ENCODE measurements at regions not wholly inside any gene's neighbourhood (a gene's known extent, or its start where the extent isn't known, plus 50 kb on each side); places are given as distances from the start of the nearest gene placed in this dataset.
"Not testable (repeated sequence)": the region's sequence is repeated elsewhere in the genome, so short reads cannot be mapped to it uniquely, and the experiment has no call there.

DNA sequence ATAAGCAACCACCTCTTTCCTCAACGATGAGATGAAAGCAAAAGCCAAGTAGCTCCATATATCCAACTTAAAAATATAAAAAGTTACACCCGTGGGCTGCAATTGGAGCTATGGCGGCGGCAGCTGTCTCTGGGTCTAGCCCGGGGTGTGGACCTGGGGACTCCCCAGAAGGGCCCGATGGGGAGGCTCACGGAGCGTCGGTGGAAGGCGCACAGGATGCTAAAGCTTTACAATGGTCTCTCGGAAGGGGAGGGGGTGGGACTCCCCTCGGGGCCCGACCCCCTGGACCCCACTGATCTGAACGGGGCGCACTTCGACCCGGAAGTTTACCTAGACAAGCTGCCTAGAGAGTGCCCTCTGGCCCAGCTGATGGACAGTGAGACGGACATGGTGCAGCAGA lies 118.7 kb upstream of the HMX1 start:
- H3K36me3 ChIP-seq (ENCODE audit: control insufficient read depth in 1 of 2, insufficient read depth in 2 of 2, low read length in 1 of 2); H3K27ac ChIP-seq (ENCODE audit: low read depth in 1 of 2, low read length in 2 of 2); DNase-seq; H3K9me3 ChIP-seq (ENCODE audit: control insufficient read depth, low read length); H3K4me3 ChIP-seq (ENCODE audit: low read length in 2 of 2); H3K4me1 ChIP-seq (ENCODE audit: control insufficient read depth in 1 of 2, insufficient read depth in 2 of 2, low read length in 2 of 2); ATAC-seq (ENCODE audit: low FRiP score); H3K27me3 ChIP-seq (ENCODE audit: control insufficient read depth in 1 of 2, insufficient read depth in 2 of 2, low read length in 1 of 2); intact Hi-C loops (cut with DNase I): not testable (repeated sequence)
- 90 to 91% methylated on average over 16 to 17 of the region's 18 CpGs for WGBS, 2 donors

DNA sequence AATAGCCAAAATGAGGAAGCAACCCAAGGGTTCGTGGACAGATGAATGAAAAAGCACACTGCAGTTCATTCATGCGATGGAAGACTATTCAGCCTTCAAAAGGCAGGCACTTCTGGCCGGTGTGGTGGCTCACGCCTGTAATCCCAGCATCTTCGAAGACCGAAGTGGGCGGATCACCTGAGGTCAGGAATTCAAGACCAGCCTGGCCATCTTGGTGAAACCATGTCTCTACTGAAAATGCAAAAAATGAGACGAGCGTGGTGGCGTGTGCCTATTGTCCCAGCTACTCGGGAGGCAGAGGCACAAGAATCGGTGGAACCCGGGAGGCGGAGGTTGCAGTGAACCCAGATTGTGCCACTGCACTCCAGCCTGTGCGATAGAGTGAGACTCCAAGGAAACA lies 114.1 kb upstream of the HMX1 start:
- intact Hi-C loops (cut with DNase I); ATAC-seq (ENCODE audit: low FRiP score): not testable (repeated sequence)

DNA sequence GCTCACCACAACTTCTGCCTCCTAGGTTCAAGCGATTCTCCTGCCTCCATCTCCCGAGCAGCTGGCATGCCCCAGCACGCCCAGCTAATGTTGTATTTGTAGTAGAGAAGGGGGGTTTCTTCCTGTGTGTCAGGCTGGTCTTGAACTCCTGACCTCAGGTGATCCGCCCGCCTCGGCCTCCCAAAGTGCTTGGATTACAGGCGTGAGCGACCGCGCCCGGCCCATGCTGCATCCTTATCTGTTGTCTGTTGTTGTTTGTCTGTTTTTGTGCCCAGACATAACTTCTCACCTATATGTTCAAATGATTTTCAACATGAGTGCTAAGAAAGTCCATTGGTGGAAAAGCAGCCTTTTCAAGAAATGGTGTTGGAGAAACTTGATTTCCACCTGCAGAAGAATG lies 113.0 kb upstream of the HMX1 start:
- H3K9me3 ChIP-seq (ENCODE audit: control insufficient read depth, low read length); intact Hi-C loops (cut with DNase I); DNase-seq; H3K4me1 ChIP-seq (ENCODE audit: control insufficient read depth in 1 of 2, insufficient read depth in 2 of 2, low read length in 2 of 2); H3K36me3 ChIP-seq (ENCODE audit: control insufficient read depth in 1 of 2, insufficient read depth in 2 of 2, low read length in 1 of 2); ATAC-seq (ENCODE audit: low FRiP score); H3K27ac ChIP-seq (ENCODE audit: low read depth in 1 of 2, low read length in 2 of 2); H3K27me3 ChIP-seq (ENCODE audit: control insufficient read depth in 1 of 2, insufficient read depth in 2 of 2, low read length in 1 of 2); H3K4me3 ChIP-seq (ENCODE audit: low read length in 2 of 2): not testable (repeated sequence)
- 88 to 89% methylated on average over 11 of the region's 11 CpGs for WGBS, 2 donors

More for the DNA sequence above, 114.1 kb upstream of the HMX1 start:
- H3K27me3 ChIP-seq (ENCODE audit: control insufficient read depth in 1 of 2, insufficient read depth in 2 of 2, low read length in 1 of 2); DNase-seq; H3K9me3 ChIP-seq (ENCODE audit: control insufficient read depth, low read length); H3K4me3 ChIP-seq (ENCODE audit: low read length in 2 of 2); H3K36me3 ChIP-seq (ENCODE audit: control insufficient read depth in 1 of 2, insufficient read depth in 2 of 2, low read length in 1 of 2); H3K27ac ChIP-seq (ENCODE audit: low read depth in 1 of 2, low read length in 2 of 2); H3K4me1 ChIP-seq (ENCODE audit: control insufficient read depth in 1 of 2, insufficient read depth in 2 of 2, low read length in 2 of 2): not testable (repeated sequence)
- WGBS, 2 donors, result 93 to 95% methylated on average over 15 of the region's 15 CpGs

DNA sequence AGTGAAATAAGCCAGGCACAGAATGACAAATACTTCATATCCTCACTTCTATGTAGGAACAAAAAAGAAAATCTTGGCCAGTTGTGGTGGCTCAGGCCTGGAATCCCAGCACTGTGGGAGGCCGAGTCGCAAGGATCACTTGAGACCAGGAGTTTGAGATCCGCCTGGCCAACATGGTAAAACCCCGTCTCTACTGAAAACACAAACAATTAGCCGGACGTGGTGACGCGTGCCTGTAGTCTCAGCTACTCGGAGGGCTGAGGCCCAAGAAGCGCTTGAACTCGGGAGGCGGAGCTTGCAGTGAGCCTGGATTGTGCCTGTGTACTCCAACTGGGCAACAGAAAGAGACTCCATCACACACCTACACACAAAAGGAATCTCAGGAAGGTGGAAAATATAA lies 112.3 kb upstream of the HMX1 start:
- H3K36me3 ChIP-seq (ENCODE audit: control insufficient read depth in 1 of 2, insufficient read depth in 2 of 2, low read length in 1 of 2); DNase-seq; intact Hi-C loops (cut with DNase I); H3K9me3 ChIP-seq (ENCODE audit: control insufficient read depth, low read length); H3K4me1 ChIP-seq (ENCODE audit: control insufficient read depth in 1 of 2, insufficient read depth in 2 of 2, low read length in 2 of 2); ATAC-seq (ENCODE audit: low FRiP score); H3K4me3 ChIP-seq (ENCODE audit: low read length in 2 of 2); H3K27me3 ChIP-seq (ENCODE audit: control insufficient read depth in 1 of 2, insufficient read depth in 2 of 2, low read length in 1 of 2); H3K27ac ChIP-seq (ENCODE audit: low read depth in 1 of 2, low read length in 2 of 2): not testable (repeated sequence)
- WGBS, 2 donors, result 81 to 83% methylated on average over 12 of the region's 12 CpGs

DNA sequence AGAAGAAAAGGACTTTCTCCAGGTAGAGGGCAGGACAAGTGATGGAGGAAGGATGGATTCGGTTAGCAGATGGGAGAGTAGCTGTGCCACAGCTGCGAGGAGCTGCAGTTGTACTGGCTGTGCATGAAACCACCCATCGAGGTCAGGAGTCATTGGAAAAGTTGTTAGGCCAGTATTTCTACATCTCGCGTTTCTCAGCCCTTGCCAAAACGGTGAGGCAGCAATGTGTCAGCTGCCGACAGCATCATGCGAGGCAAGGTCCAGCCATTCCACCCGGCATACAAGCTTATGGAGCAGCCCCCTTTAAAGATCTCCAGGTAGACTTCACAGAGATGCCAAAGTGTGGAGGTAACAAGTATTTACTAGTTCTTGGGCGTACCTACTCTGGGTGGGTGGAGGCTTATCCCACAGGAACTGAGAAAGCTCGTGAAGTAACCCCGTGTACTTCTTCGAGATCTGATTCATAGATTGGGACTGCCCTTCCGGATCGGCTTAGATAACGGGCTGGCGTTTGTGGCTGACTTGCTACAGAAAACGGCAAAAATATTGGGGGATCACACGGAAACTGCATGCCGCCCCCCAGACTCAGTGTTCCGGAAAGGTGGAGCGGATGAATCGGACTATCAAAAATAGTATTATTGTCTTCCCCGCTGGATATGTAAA lies 105.0 kb upstream of the HMX1 start:
- H3K27ac ChIP-seq (ENCODE audit: low read depth in 1 of 2, low read length in 2 of 2); H3K27me3 ChIP-seq (ENCODE audit: control insufficient read depth in 1 of 2, insufficient read depth in 2 of 2, low read length in 1 of 2); H3K9me3 ChIP-seq (ENCODE audit: control insufficient read depth, low read length); intact Hi-C loops (cut with DNase I); H3K4me3 ChIP-seq (ENCODE audit: low read length in 2 of 2); DNase-seq; H3K36me3 ChIP-seq (ENCODE audit: control insufficient read depth in 1 of 2, insufficient read depth in 2 of 2, low read length in 1 of 2); ATAC-seq (ENCODE audit: low FRiP score); H3K4me1 ChIP-seq (ENCODE audit: control insufficient read depth in 1 of 2, insufficient read depth in 2 of 2, low read length in 2 of 2): not testable (repeated sequence)
- 81 to 82% methylated on average over 24 of the region's 24 CpGs for WGBS, 2 donors

DNA sequence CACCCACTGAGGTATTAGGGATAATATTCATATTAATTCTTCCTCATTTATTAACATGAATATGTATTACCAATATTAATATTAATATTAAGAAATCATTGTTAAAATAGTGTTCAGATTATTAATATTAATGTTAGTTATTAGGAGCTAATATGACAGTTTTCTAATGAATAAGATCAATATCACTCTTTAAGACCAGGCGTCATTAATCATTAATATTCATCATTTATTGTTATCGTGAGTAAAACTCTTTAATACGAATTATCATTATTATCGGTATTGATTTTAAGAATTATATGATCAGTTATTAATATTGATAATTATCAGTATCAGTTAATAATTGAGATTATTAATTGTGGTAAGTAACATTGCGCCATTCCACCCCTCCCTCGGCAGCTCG lies 101.0 kb upstream of the HMX1 start:
- H3K27ac ChIP-seq (ENCODE audit: low read depth in 1 of 2, low read length in 2 of 2); H3K4me3 ChIP-seq (ENCODE audit: low read length in 2 of 2); H3K9me3 ChIP-seq (ENCODE audit: control insufficient read depth, low read length); H3K4me1 ChIP-seq (ENCODE audit: control insufficient read depth in 1 of 2, insufficient read depth in 2 of 2, low read length in 2 of 2); H3K36me3 ChIP-seq (ENCODE audit: control insufficient read depth in 1 of 2, insufficient read depth in 2 of 2, low read length in 1 of 2); ATAC-seq (ENCODE audit: low FRiP score); intact Hi-C loops (cut with DNase I); DNase-seq; H3K27me3 ChIP-seq (ENCODE audit: control insufficient read depth in 1 of 2, insufficient read depth in 2 of 2, low read length in 1 of 2): not testable (repeated sequence)
- 92 to 93% methylated on average over 7 of the region's 7 CpGs for WGBS, 2 donors

DNA sequence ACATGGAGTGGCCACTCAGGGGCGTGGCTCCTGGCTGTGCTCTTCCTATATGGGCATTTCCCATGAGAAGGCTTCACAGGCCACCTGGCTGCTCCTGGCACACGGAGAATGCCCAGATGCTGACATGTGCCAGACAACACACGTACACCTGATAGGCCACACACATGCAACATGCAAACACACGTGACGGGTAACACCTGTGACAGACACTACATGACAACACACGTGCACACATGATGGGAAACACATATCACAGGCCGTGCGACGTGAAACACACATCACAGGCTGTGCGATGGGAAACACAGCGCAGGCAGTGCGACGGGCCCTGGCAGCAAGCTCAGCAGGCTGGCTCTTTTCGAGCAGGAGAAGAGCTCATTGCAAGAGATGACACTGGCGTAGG lies 94.3 kb upstream of the HMX1 start:
- H3K27ac ChIP-seq (ENCODE audit: low read depth in 1 of 2, low read length in 2 of 2); DNase-seq; H3K27me3 ChIP-seq (ENCODE audit: control insufficient read depth in 1 of 2, insufficient read depth in 2 of 2, low read length in 1 of 2); intact Hi-C loops (cut with DNase I); H3K4me3 ChIP-seq (ENCODE audit: low read length in 2 of 2); ATAC-seq (ENCODE audit: low FRiP score); H3K4me1 ChIP-seq (ENCODE audit: control insufficient read depth in 1 of 2, insufficient read depth in 2 of 2, low read length in 2 of 2); H3K36me3 ChIP-seq (ENCODE audit: control insufficient read depth in 1 of 2, insufficient read depth in 2 of 2, low read length in 1 of 2); H3K9me3 ChIP-seq (ENCODE audit: control insufficient read depth, low read length): not testable (repeated sequence)
- WGBS, 2 donors, result 87 to 90% methylated on average over 15 of the region's 15 CpGs

DNA sequence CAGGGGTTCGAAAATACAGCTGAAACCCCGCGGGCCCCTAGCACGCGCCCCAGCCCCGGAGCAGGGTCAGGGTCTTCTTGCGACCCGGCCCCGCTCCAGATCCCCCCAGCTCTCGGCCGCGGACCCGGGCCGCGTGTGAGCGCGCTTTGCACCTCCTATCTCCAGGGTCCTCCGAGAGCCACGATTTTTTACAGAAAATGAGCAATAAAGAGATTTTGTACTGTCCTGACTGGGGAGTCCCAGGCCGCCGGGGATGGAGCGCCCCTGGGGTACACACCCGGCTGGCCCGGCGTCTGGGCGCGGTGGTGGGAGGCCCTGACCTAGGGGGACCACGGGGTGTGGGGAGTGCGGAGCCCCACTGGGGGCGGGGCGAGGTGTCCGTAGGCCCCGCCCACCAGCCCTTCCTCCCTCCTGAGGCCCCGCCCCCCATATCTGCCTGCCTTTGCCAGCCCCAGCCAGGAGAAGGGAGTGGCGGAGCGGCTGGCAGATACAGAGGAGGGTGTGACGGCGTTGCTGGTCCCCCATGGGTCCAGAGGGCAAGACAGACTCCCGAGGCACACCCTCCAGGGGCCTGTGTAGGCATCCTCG lies 92.7 kb upstream of the HMX1 start:
- H3K9me3 ChIP-seq (ENCODE audit: control insufficient read depth, low read length); H3K4me1 ChIP-seq (ENCODE audit: control insufficient read depth in 1 of 2, insufficient read depth in 2 of 2, low read length in 2 of 2); H3K4me3 ChIP-seq (ENCODE audit: low read length in 2 of 2); H3K36me3 ChIP-seq (ENCODE audit: control insufficient read depth in 1 of 2, insufficient read depth in 2 of 2, low read length in 1 of 2); H3K27ac ChIP-seq (ENCODE audit: low read depth in 1 of 2, low read length in 2 of 2); DNase-seq; H3K27me3 ChIP-seq (ENCODE audit: control insufficient read depth in 1 of 2, insufficient read depth in 2 of 2, low read length in 1 of 2); ATAC-seq (ENCODE audit: low FRiP score); intact Hi-C loops (cut with DNase I): not testable (repeated sequence)
- 3 to 8% methylated on average over 27 to 40 of the region's 40 CpGs for WGBS, 2 donors

DNA sequence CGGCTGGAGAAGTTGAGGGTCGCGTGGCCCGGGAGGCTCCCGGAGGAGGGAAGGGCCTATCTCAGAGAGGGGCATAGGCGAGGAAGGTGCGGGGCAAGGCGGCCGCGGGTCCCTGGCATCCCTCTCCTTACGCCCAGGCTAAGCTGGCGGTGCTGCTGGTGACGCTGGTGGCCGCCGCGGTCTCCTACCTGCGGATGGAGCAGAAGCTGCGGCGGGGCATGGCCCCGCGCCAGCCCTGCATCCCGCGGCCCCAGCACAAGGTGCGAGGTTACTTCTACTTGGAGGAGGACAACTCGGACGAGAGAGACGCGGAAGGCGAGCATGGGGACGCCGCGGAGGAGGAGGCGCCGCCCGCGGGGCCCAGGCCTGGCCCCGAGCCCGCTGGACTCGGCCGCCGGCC lies 91.9 kb upstream of the HMX1 start:
- H3K36me3 ChIP-seq (ENCODE audit: control insufficient read depth in 1 of 2, insufficient read depth in 2 of 2, low read length in 1 of 2); H3K27me3 ChIP-seq (ENCODE audit: control insufficient read depth in 1 of 2, insufficient read depth in 2 of 2, low read length in 1 of 2); H3K4me3 ChIP-seq (ENCODE audit: low read length in 2 of 2); H3K4me1 ChIP-seq (ENCODE audit: control insufficient read depth in 1 of 2, insufficient read depth in 2 of 2, low read length in 2 of 2); H3K9me3 ChIP-seq (ENCODE audit: control insufficient read depth, low read length); intact Hi-C loops (cut with DNase I); ATAC-seq (ENCODE audit: low FRiP score); H3K27ac ChIP-seq (ENCODE audit: low read depth in 1 of 2, low read length in 2 of 2); DNase-seq: not testable (repeated sequence)
- WGBS, 2 donors, result 1% methylated on average over 38 to 41 of the region's 41 CpGs

Data from aorta (tissue), 5 donors.